ENCODE measurements at regions not wholly inside any gene's neighbourhood (a gene's known extent, or its start where the extent isn't known, plus 50 kb on each side); places are given as distances from the start of the nearest gene placed in this dataset.

- H3K23me2 ChIP-seq (ENCODE audit: insufficient read length, low read depth, low read length, poor library complexity, severe bottlenecking), result no peaks in the 10 kb centered on the region
- no peak overlapping the region for H3T11ph ChIP-seq (ENCODE audit: low read length)
- no peak overlapping the region for H3K23ac ChIP-seq (ENCODE audit: insufficient read length, low read depth, low read length)
- no peaks in the 10 kb centered on the region for H3K79me2 ChIP-seq (ENCODE audit: insufficient read depth, low read length)
- H4K5ac ChIP-seq (ENCODE audit: insufficient read length, low read depth, low read length), result no peak overlapping the region
- Mint-ChIP-seq H3K36me3 (ENCODE audit: insufficient read depth in 1 of 3, low read depth in 3 of 3) (peaks cover 0 to 2% (median 0%) of the 10 kb centered on the region in 3 experiments; a peak in 1 of 7 replicates), H3K4me3 (no peak overlapping the region), H3K9me3 (peaks cover 2% of the 10 kb centered on the region in 2 experiments; a peak in 3 of 5 replicates), H3K27me3 (ENCODE audit: low read depth) (peaks cover 3% of the 10 kb centered on the region), H3K27ac (no peak overlapping the region), H3K4me1 (peaks cover 9 to 12% of the 10 kb centered on the region in 2 experiments)
- H3K56ac ChIP-seq (ENCODE audit: insufficient read length, low read depth, low read length), result no peak overlapping the region
- no peak overlapping the region for H2AFZ ChIP-seq (ENCODE audit: low read length)
- no peak overlapping the region for H4K91ac ChIP-seq (ENCODE audit: insufficient read length, low read depth, low read length)
- no peak overlapping the region for H3K4me2 ChIP-seq (ENCODE audit: insufficient read depth, insufficient read length, low read length)
- no peaks in the 10 kb centered on the region for H3K27me3 ChIP-seq (ENCODE audit: insufficient read depth, low read length)
- H3K27ac ChIP-seq (ENCODE audit: insufficient read length, low read depth, low read length), result no peak overlapping the region
- H4K8ac ChIP-seq (replicated peaks; ENCODE audit: insufficient read length, low read depth, low read length), result no peak overlapping the region
- no CpG with 5 or more reads among the region's 2 CpGs for WGBS (ENCODE audit: extremely low coverage, insufficient read length, low lambda C conversion rate)
- no peak overlapping the region for H3K9ac ChIP-seq (ENCODE audit: extremely low read depth, insufficient read length, low read length)
- H2BK15ac ChIP-seq (ENCODE audit: low read depth, low read length), result no peak overlapping the region
- H3K79me1 ChIP-seq (ENCODE audit: insufficient read depth, low read depth, low read length, poor library complexity, severe bottlenecking), result no peaks in the 10 kb centered on the region
- H2BK120ac ChIP-seq (ENCODE audit: low read depth, low read length, poor library complexity, severe bottlenecking), result no peak overlapping the region
- no peak for DNase-seq
- no peak overlapping the region for H3K4ac ChIP-seq (ENCODE audit: low read depth, low read length)
- H2BK20ac ChIP-seq (ENCODE audit: low read depth, low read length, poor library complexity, severe bottlenecking), result no peak overlapping the region
- H2AK5ac ChIP-seq (ENCODE audit: insufficient read length, low read length), result no peak overlapping the region
- H3K18ac ChIP-seq (ENCODE audit: insufficient read length, low read depth, low read length), result no peak overlapping the region
- no peaks in the 10 kb centered on the region for H4K20me1 ChIP-seq (ENCODE audit: control insufficient read depth, insufficient read depth, insufficient read length)
- H2BK5ac ChIP-seq (ENCODE audit: insufficient read length, low read length), result no peak overlapping the region
- no peak for TF ChIP-seq CTCF (conservative IDR thresholded peaks at IDR 0.05)
- no peaks in the 10 kb centered on the region for H3K9me3 ChIP-seq (ENCODE audit: control insufficient read depth, low read depth, low read length)
- no peak overlapping the region for H3K14ac ChIP-seq (ENCODE audit: insufficient read depth, low read length)
- no peaks in the 10 kb centered on the region; the same call in 1 of the 2 replicates for H3K4me1 ChIP-seq (ENCODE audit: insufficient read depth, low read length)
- no peak overlapping the region for H2BK12ac ChIP-seq (ENCODE audit: insufficient read length, low read depth, low read length)
Measured at GRCh38 chr9:108760841-108761240, 94.9 kb downstream of the ACTL7B start.
